Thoracic aorta (tissue), 2 donors: ENCODE measurements at regions not wholly inside any gene's neighbourhood (a gene's known extent, or its start where the extent isn't known, plus 50 kb on each side); places are given as distances from the start of the nearest gene placed in this dataset.

ENCODE experiments used
- ATAC-seq: fragments of 150-250 bp; one replicate; pipeline ENCODE4 v1.8.0; 2017; ENCODE audit warnings: low read depth; ENCODE audit not compliant: insufficient number of reproducible peaks, low FRiP score
- DNase-seq: peaks from one replicate; pipeline ENCODE4 v3.0.0-alpha.2; 2020; ENCODE audit warnings: low spot score
- H3K27ac ChIP-seq, 2 donors: fragments of 200-600 bp; sonication (generic); 1 replicate in 1 of 2; 2 replicates in 1 of 2; pipeline ENCODE4 v1.5.1; 2016; ENCODE audit warnings: mild to moderate bottlenecking in 2 of 2, moderate library complexity in 2 of 2
- H3K27me3 ChIP-seq: fragments of 200-600 bp; sonication (generic); replicated peaks from 2 replicates; pipeline ENCODE4 v1.6.0; 2016; ENCODE audit warnings: mild to moderate bottlenecking; ENCODE audit not compliant: insufficient read depth
- H3K36me3 ChIP-seq: fragments of 200-600 bp; sonication (generic); one replicate; pipeline ENCODE4 v1.5.1; 2016
- H3K4me1 ChIP-seq, 2 donors: fragments of 200-600 bp; sonication (generic); 1 replicate in 1 of 2; 2 replicates in 1 of 2; pipeline versions ENCODE4 v1.5.1 to v1.6.0; 2016; ENCODE audit warnings: low read depth in 2 of 2, mild to moderate bottlenecking in 1 of 2; ENCODE audit not compliant: control insufficient read depth in 1 of 2
- H3K4me3 ChIP-seq: fragments of 200-600 bp; sonication (generic); 2 replicates; pipeline ENCODE4 v1.5.1; 2016; ENCODE audit warnings: mild to moderate bottlenecking
- H3K9me3 ChIP-seq: fragments of 200-600 bp; sonication (generic); 2 replicates; pipeline ENCODE4 v1.5.1; 2016
- TF ChIP-seq, protein P1 (sequence below): fragments of 200-600 bp; sonication (generic); IDR thresholded peaks from one replicate; pipeline ENCODE4 v1.5.1; 2019; ENCODE audit warnings: antibody characterized with exemption

DNA sequence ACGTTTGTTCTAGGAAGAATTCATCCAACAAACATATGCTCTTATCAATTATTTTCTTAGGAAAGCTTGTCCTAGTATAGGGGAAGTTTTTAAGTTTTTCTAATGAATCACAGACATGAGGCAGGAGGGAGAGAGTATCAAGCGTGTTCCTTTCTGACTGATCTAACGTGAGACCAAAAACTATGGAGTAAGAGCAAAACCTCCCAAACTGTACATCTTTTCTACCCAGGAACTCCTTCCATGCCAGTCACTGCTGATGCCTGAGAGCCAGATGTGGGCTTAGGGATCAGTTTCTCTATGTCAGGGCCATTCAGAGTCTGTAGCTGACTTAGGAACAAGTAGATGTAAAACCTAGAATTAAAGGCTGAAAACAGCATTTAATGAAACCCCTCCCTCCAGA lies 51.7 kb upstream of the NFIB start:
- Histone ChIP-seq H3K27me3 (no peaks in the 10 kb centered on the region), H3K9me3 (no peaks in the 10 kb centered on the region), H3K4me3 (peak overlapping the region; percentile 56), H3K36me3 (no peaks in the 10 kb centered on the region), H3K4me1 (peaks cover 11 to 50% of the 10 kb centered on the region in 2 donors), H3K27ac (peak overlapping the region; percentile 79)
- TF ChIP-seq, protein P1, sequence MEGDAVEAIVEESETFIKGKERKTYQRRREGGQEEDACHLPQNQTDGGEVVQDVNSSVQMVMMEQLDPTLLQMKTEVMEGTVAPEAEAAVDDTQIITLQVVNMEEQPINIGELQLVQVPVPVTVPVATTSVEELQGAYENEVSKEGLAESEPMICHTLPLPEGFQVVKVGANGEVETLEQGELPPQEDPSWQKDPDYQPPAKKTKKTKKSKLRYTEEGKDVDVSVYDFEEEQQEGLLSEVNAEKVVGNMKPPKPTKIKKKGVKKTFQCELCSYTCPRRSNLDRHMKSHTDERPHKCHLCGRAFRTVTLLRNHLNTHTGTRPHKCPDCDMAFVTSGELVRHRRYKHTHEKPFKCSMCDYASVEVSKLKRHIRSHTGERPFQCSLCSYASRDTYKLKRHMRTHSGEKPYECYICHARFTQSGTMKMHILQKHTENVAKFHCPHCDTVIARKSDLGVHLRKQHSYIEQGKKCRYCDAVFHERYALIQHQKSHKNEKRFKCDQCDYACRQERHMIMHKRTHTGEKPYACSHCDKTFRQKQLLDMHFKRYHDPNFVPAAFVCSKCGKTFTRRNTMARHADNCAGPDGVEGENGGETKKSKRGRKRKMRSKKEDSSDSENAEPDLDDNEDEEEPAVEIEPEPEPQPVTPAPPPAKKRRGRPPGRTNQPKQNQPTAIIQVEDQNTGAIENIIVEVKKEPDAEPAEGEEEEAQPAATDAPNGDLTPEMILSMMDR = no peak
- ATAC-seq (no peak), DNase-seq (no peak)
